Memory B cell (primary cell): ENCODE measurements at regions not wholly inside any gene's neighbourhood (a gene's known extent, or its start where the extent isn't known, plus 50 kb on each side); places are given as distances from the start of the nearest gene placed in this dataset.

Experiments
- ATAC-seq: fragments of 150-1000 bp; cut with Tn5 transposase; 2 replicates; pipeline ENCODE4 v1.10.0; 2021; ENCODE audit warnings: low read depth, mild to moderate bottlenecking, moderate library complexity
- DNase-seq, 2 donors: peaks; one replicate each; pipeline ENCODE4 v3.0.0; 2022; ENCODE audit warnings: low spot score in 2 of 2
- H3K27ac Mint-ChIP-seq: one replicate; pipeline ENCODE4 v1.8.0; 2022; ENCODE audit warnings: mild to moderate bottlenecking, moderate library complexity, mixed read lengths
- H3K27me3 Mint-ChIP-seq: one replicate; pipeline ENCODE4 v1.8.0; 2022; ENCODE audit warnings: mixed read lengths
- H3K36me3 Mint-ChIP-seq: one replicate; pipeline ENCODE4 v1.8.0; 2022; ENCODE audit warnings: mild to moderate bottlenecking, mixed read lengths
- H3K4me1 Mint-ChIP-seq: one replicate; pipeline ENCODE4 v1.8.0; 2022; ENCODE audit warnings: mixed read lengths
- H3K4me3 Mint-ChIP-seq: one replicate; pipeline ENCODE4 v1.8.0; 2022; ENCODE audit warnings: mild to moderate bottlenecking, moderate library complexity, mixed read lengths
- H3K9me3 Mint-ChIP-seq: one replicate; pipeline ENCODE4 v1.8.0; 2022; ENCODE audit warnings: mixed read lengths

GRCh38 chr10:111211706-111212105 lies 134.9 kb downstream of the ADRA2A start:
- Mint-ChIP-seq H3K36me3 (no peaks in the 10 kb centered on the region), H3K4me1 (no peaks in the 10 kb centered on the region), H3K27me3 (peaks cover 7% of the 10 kb centered on the region), H3K4me3 (no peak overlapping the region), H3K9me3 (peaks cover 2% of the 10 kb centered on the region), H3K27ac (no peak overlapping the region)
- no peak for DNase-seq
- no peak for ATAC-seq

DNA sequence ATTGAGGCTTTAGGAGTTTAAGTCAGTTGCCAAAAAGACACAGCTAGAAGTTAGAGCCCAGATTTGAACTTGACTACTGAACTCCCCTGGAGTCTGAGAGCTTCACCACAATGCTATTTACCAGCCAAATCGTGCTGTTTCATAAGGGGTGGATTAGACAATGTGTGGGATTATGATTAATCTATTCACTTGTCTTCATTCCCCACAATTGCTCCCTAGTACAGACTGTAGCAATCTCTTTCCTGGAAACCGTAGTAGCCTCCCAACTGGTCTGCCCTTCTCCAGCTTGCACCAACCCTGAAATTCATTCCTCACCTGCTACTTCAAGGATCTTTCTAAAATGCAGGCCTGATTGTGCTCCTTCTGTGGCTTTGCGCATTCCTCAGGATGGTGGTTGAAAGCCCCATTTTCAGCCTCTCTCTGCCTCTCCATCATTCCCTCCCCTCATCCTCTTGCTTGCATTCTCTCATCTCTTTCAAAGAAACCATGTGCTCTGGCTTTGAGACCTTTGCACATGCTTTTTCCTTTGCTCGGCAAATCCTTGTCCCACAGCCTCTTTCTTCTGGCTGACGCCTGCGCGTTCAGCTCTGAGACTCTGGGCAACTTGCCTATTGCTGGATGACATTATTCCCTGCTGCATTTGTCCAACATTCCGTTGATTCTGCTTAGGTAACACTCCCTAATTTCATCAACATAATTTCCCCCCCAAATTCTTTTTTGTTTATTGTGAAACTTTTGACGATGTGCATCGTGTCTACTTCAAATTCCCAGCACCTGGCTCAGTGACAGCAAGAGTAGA lies 145.1 kb downstream of the ADRA2A start:
- Mint-ChIP-seq H3K36me3 (no peaks in the 10 kb centered on the region), H3K27me3 (peaks cover 34% of the 10 kb centered on the region), H3K9me3 (peaks cover 4% of the 10 kb centered on the region), H3K4me3 (no peak overlapping the region), H3K27ac (no peak overlapping the region), H3K4me1 (no peaks in the 10 kb centered on the region)
- ATAC-seq (no peak), DNase-seq (no peak)

DNA sequence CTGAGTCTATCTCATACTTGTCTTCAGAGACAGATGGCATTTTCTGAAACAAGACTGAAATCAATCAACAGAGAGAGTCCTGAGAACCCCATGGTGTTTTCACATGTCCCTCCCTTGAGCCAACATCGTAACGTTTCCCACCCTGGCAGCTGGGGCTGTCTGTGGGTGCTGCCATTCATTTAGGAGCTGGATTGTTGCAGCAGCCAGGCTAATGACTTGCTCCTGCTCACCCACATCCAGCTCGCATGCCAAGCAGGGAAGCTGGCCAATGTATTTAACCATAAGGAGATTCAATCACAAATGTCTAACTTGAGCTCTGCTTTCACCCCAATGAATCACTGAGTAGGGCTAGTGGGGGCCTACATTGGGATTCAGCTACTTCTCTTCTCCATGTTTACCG lies 146.1 kb downstream of the ADRA2A start:
- Mint-ChIP-seq H3K36me3 (no peaks in the 10 kb centered on the region), H3K4me3 (no peak overlapping the region), H3K9me3 (peaks cover 4% of the 10 kb centered on the region), H3K27me3 (peaks cover 32% of the 10 kb centered on the region), H3K27ac (no peak overlapping the region), H3K4me1 (no peaks in the 10 kb centered on the region)
- ATAC-seq (no peak), DNase-seq (no peak)

DNA sequence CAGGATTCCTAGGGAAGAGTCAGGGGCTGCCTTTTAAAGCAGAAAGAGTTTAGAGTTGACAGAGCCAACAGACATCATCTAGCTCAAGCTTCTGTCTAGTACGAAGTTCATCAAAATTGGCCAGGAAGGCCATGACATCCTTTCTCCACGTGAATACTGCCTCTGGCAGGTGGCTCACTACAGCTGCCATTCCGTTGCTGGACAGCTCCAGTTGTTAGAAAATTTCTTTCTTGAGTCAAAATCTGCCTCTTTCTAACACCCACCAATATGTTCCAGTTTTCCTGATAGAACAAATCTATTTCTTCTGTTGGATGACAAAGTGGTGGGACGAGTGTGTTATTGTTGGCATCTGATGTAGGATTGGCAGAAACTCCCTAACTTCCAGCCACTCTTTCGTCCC lies 154.9 kb downstream of the ADRA2A start:
- Mint-ChIP-seq H3K4me3 (no peak overlapping the region), H3K27ac (no peak overlapping the region), H3K27me3 (peaks cover 13% of the 10 kb centered on the region), H3K36me3 (no peaks in the 10 kb centered on the region), H3K4me1 (no peaks in the 10 kb centered on the region), H3K9me3 (peaks cover 4% of the 10 kb centered on the region)
- ATAC-seq (no peak), DNase-seq (no peak)

DNA sequence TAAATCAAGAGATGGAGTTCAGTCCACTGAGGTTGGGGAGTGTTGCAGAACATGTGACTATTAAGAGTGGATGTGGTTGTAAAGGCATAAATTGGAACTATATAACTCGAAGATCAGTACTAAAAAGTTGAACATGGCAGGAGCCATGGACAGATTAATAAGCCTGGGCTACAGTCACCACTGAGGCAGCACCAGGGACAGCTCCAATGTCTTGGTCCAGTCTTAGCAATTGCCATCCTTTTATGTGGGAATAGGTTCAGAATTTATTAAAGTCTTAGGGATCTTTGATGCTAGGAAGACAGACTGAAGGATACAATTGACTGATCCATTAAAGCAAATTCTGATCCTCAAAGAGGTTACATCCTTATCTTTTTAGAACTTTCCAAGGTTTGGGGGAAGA lies 156.6 kb downstream of the ADRA2A start:
- Mint-ChIP-seq H3K4me1 (no peaks in the 10 kb centered on the region), H3K36me3 (no peaks in the 10 kb centered on the region), H3K9me3 (peaks cover 3% of the 10 kb centered on the region), H3K27ac (no peak overlapping the region), H3K4me3 (no peak overlapping the region), H3K27me3 (peaks cover 9% of the 10 kb centered on the region)
- ATAC-seq (no peak), DNase-seq (no peak)

DNA sequence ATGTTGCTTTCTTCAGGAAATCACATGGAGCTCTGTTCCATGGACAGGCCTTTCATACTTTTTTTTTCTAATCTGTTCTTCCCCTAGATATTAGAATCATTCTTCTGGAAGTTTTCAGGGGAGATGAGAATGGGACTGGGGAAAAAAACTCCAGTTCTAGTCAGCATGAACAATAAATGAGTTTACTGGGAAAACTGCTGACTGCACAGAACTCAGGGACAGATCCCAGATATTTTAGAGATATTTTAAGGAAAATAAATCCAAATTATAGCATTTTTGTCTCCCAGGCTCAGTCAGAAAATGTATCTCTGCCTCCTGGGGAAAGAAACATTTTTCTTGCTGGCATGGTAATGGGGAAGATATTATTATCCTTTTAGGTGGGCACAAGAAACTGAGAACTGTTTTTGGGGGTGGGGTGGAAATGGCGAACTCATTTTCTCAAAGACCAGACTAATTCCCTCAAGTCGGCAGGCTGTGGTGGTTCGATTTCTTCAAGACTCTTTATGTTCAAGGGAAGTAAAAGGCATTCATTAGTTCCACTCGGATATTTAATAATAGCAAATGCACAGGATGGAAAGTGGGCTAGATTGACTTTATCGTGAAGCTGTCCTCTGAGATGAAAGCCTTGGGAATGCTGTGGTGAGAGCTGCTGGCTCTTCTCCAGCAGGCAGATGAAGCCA lies 157.5 kb downstream of the ADRA2A start:
- no peak for DNase-seq
- ATAC-seq = no peak
- peaks cover under 1% of the 10 kb centered on the region for H3K9me3 Mint-ChIP-seq
- no peaks in the 10 kb centered on the region for H3K36me3 Mint-ChIP-seq
- H3K4me1 Mint-ChIP-seq = no peaks in the 10 kb centered on the region
- H3K27ac Mint-ChIP-seq = no peak overlapping the region
- peaks cover 7% of the 10 kb centered on the region for H3K27me3 Mint-ChIP-seq
- H3K4me3 Mint-ChIP-seq = no peak overlapping the region

- Mint-ChIP-seq H3K27me3 (peaks cover 9% of the 10 kb centered on the region), H3K4me1 (no peaks in the 10 kb centered on the region), H3K27ac (no peak overlapping the region), H3K9me3 (no peaks in the 10 kb centered on the region), H3K36me3 (no peaks in the 10 kb centered on the region), H3K4me3 (no peak overlapping the region)
- ATAC-seq = no peak
- no peak for DNase-seq
These were observed 158.1 kb downstream of the ADRA2A start for GRCh38 chr10:111234914-111235302.

DNA sequence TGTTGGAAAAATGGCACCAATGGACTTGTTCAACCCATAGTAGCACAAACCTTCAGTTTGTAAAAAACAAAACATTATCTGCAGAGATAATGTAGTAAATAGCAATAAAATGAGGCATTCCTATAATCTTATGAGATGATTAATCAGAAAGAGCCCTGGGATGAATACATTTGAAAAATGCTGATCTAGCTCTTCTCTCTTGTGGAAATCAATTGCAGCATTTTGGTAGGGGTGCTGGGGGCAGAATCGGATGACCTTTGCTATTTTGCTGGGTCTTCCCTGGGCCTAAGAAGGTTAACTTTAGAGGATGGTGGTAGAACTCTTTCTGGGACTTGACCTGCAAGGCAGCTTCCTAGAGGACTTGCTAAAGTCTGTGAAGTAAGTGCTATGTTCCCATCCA lies 163.5 kb downstream of the ADRA2A start:
- no peak for ATAC-seq
- peaks cover 6% of the 10 kb centered on the region for H3K27me3 Mint-ChIP-seq
- H3K9me3 Mint-ChIP-seq = no peaks in the 10 kb centered on the region

GRCh38 chr10:111243126-111243525 lies 166.3 kb downstream of the ADRA2A start:
- no peaks in the 10 kb centered on the region for H3K9me3 Mint-ChIP-seq
- no peaks in the 10 kb centered on the region for H3K4me1 Mint-ChIP-seq
- H3K36me3 Mint-ChIP-seq = no peaks in the 10 kb centered on the region
- no peak overlapping the region for H3K27ac Mint-ChIP-seq
- H3K4me3 Mint-ChIP-seq = no peak overlapping the region
- H3K27me3 Mint-ChIP-seq = peaks cover 11% of the 10 kb centered on the region
- DNase-seq = no peak
- ATAC-seq = no peak

More for the DNA sequence above, 163.5 kb downstream of the ADRA2A start:
- Mint-ChIP-seq H3K4me3 (no peak overlapping the region), H3K36me3 (no peaks in the 10 kb centered on the region), H3K4me1 (no peaks in the 10 kb centered on the region), H3K27ac (no peak overlapping the region)
- no peak for DNase-seq

DNA sequence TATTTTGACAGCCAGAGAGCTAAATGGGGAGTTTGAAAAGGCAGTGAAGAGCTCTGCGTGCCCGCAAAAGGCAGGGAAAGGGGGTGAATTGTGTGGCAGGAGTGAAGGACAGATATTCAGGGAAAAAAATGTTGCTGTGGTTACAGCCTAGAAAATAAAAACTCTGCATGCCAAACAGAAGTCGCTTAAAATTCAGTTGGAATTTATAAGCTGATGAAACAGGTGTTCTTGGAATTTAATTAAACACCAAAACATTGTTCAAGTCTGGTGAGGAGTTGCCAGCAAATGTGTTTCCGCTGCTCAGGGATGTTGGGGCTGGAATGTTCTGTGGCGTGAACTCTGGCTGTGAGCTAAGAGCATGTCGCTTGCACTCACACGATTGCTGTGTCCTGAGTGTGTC lies 169.3 kb downstream of the ADRA2A start:
- H3K4me3 Mint-ChIP-seq = no peak overlapping the region
- no peak overlapping the region for H3K27ac Mint-ChIP-seq
- DNase-seq (no peak), ATAC-seq (no peak)
- peaks cover 8% of the 10 kb centered on the region for H3K27me3 Mint-ChIP-seq
- H3K9me3 Mint-ChIP-seq = no peaks in the 10 kb centered on the region
- H3K4me1 Mint-ChIP-seq = no peaks in the 10 kb centered on the region
- H3K36me3 Mint-ChIP-seq = no peaks in the 10 kb centered on the region

DNA sequence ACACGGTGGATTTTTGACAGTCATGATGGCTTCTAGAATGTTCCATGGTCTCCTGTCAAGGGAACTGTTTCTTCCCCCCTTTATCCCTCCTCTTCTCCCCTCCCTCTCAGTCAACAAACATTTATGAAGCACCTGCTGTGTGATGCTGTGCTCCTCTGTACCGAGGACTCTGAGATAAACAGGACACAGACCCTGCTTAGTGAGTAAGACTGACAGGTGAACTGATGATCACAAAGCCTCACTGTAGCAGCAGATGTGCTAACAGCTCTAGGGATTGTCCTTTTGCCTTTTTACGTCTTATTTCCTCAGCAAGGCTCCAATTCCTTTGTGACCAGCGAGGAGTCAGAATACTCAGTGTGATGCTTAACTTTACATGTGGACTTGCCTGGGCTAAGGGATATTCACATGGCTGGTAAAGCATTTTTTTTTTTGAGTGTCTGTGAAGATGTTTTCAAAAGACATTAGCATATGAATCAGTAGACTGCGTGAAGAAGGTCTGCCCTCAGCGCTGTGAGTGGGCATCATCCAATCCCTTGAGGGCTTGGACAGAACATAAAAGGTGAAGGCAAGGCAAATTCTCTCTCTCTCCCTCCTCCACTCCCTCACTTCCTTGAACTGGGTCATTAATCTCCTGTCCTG lies 170.1 kb downstream of the ADRA2A start:
- no peaks in the 10 kb centered on the region for H3K36me3 Mint-ChIP-seq
- no peak overlapping the region for H3K27ac Mint-ChIP-seq
- DNase-seq (no peak), ATAC-seq (no peak)
- H3K9me3 Mint-ChIP-seq = peaks cover 1% of the 10 kb centered on the region
- H3K27me3 Mint-ChIP-seq = peaks cover 10% of the 10 kb centered on the region
- H3K4me3 Mint-ChIP-seq = no peak overlapping the region
- no peaks in the 10 kb centered on the region for H3K4me1 Mint-ChIP-seq

- no peaks in the 10 kb centered on the region for H3K4me1 Mint-ChIP-seq
- H3K9me3 Mint-ChIP-seq = peaks cover 1% of the 10 kb centered on the region
- no peak overlapping the region for H3K4me3 Mint-ChIP-seq
- DNase-seq (no peak), ATAC-seq (no peak)
- no peak overlapping the region for H3K27ac Mint-ChIP-seq
- peaks cover 10% of the 10 kb centered on the region for H3K27me3 Mint-ChIP-seq
- H3K36me3 Mint-ChIP-seq = no peaks in the 10 kb centered on the region
These were observed 171.1 kb downstream of the ADRA2A start for GRCh38 chr10:111247781-111248389.

GRCh38 chr10:111249925-111250324 lies 173.1 kb downstream of the ADRA2A start:
- no peak for DNase-seq
- ATAC-seq = no peak
- Mint-ChIP-seq H3K27me3 (peaks cover 7% of the 10 kb centered on the region), H3K9me3 (peaks cover 1% of the 10 kb centered on the region), H3K4me1 (no peaks in the 10 kb centered on the region), H3K4me3 (no peak overlapping the region), H3K36me3 (no peaks in the 10 kb centered on the region), H3K27ac (no peak overlapping the region)

DNA sequence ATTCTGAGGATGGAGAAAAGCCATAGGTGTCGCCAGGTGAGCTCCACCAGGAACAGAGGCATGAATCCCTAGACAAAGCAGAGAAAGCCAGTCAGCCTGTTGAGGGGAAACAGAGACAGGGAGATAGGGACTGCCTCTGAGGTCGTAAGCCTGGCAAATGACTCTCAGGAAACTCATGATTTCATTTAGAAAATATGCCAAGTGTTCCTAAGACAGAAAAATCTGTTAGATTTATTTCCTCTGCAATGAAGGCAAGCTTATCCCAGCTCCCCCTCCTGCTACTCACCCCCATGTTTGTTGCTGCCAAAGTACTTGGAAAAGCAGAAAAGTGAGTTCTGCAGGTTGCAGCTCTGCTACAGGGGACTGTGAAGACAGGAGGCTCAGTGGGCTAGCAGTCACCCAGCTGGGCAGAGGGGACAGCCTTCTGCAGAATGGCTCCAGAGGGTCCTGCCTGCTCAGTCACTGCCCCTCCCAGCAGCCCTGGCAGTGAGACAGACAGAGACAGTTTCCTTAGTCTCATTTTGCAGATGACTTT lies 184.3 kb downstream of the ADRA2A start:
- H3K9me3 Mint-ChIP-seq = no peaks in the 10 kb centered on the region
- ATAC-seq = no peak
- no peaks in the 10 kb centered on the region for H3K4me1 Mint-ChIP-seq
- DNase-seq = no peak
- H3K27ac Mint-ChIP-seq = no peak overlapping the region
- H3K36me3 Mint-ChIP-seq = no peaks in the 10 kb centered on the region
- peaks cover 12% of the 10 kb centered on the region for H3K27me3 Mint-ChIP-seq
- no peak overlapping the region for H3K4me3 Mint-ChIP-seq
